ENCODE measurements at regions not wholly inside any gene's neighbourhood (a gene's known extent, or its start where the extent isn't known, plus 50 kb on each side); places are given as distances from the start of the nearest gene placed in this dataset.

GRCh38 chr14:51516706-51517395, 134.9 kb upstream of the FRMD6 start:
- POLR2A ChIA-PET: no interaction called here
- Histone ChIP-seq H3K9me3 (ENCODE audit: control extremely low read depth in 1 of 5, control insufficient read depth in 4 of 5, insufficient read depth in 2 of 5, low read depth in 1 of 5, low read length in 4 of 5) (no peaks in the 10 kb centered on the region), H3K4me3 (ENCODE audit: control insufficient read depth in 1 of 7, extremely low read depth in 1 of 7, insufficient read depth in 4 of 7, low read depth in 2 of 7, low read length in 6 of 7) (no peak overlapping the region), H3K36me3 (ENCODE audit: control insufficient read depth in 4 of 4, insufficient read depth in 4 of 4, low read length in 3 of 4) (no peaks in the 10 kb centered on the region), H3K27me3 (replicated peaks in 2 of 5; ENCODE audit: control insufficient read depth in 4 of 5, insufficient read depth in 5 of 5, low read length in 4 of 5) (no peaks in the 10 kb centered on the region), H3K27ac (ENCODE audit: insufficient read depth in 1 of 2, low read depth in 1 of 2, low read length in 2 of 2, poor library complexity in 1 of 2, severe bottlenecking in 2 of 2) (no peak overlapping the region), H3K4me1 (ENCODE audit: control extremely low read depth in 1 of 4, control insufficient read depth in 4 of 4, insufficient read depth in 4 of 4, low read length in 3 of 4) (no peaks in the 10 kb centered on the region)
- no peak for DNase-seq
- WGBS (ENCODE audit: insufficient coverage): 100% methylated on average over 3 of the region's 4 CpGs
- CTCF ChIA-PET: no interaction called here

GRCh38 chr14:51518280-51518679, 133.4 kb upstream of the FRMD6 start:
- Histone ChIP-seq H3K27me3 (replicated peaks in 2 of 5; ENCODE audit: control insufficient read depth in 4 of 5, insufficient read depth in 5 of 5, low read length in 4 of 5) (no peaks in the 10 kb centered on the region), H3K36me3 (ENCODE audit: control insufficient read depth in 4 of 4, insufficient read depth in 4 of 4, low read length in 3 of 4) (no peaks in the 10 kb centered on the region), H3K27ac (ENCODE audit: insufficient read depth in 1 of 2, low read depth in 1 of 2, low read length in 2 of 2, poor library complexity in 1 of 2, severe bottlenecking in 2 of 2) (no peak overlapping the region), H3K9me3 (ENCODE audit: control extremely low read depth in 1 of 5, control insufficient read depth in 4 of 5, insufficient read depth in 2 of 5, low read depth in 1 of 5, low read length in 4 of 5) (no peaks in the 10 kb centered on the region), H3K4me1 (ENCODE audit: control extremely low read depth in 1 of 4, control insufficient read depth in 4 of 4, insufficient read depth in 4 of 4, low read length in 3 of 4) (no peaks in the 10 kb centered on the region), H3K4me3 (ENCODE audit: control insufficient read depth in 1 of 7, extremely low read depth in 1 of 7, insufficient read depth in 4 of 7, low read depth in 2 of 7, low read length in 6 of 7) (no peak overlapping the region)
- 100% methylated on average over 1 of the region's 3 CpGs for WGBS (ENCODE audit: insufficient coverage)
- ChIA-PET CTCF (no interaction called here), POLR2A (no interaction called here)
- DNase-seq: no peak

GRCh38 chr14:51518711-51519110, 133.0 kb upstream of the FRMD6 start:
- ChIA-PET POLR2A (no interaction called here), CTCF (no interaction called here)

GRCh38 chr14:51520087-51520486, 131.6 kb upstream of the FRMD6 start:
- H3K4me1 ChIP-seq (ENCODE audit: control extremely low read depth in 1 of 4, control insufficient read depth in 4 of 4, insufficient read depth in 4 of 4, low read length in 3 of 4): no peaks in the 10 kb centered on the region
- no CpG with 5 or more reads among the region's 1 CpG for WGBS (ENCODE audit: insufficient coverage)
- H3K36me3 ChIP-seq (ENCODE audit: control insufficient read depth in 4 of 4, insufficient read depth in 4 of 4, low read length in 3 of 4): no peaks in the 10 kb centered on the region
- POLR2A ChIA-PET: no interaction called here
- H3K9me3 ChIP-seq (ENCODE audit: control extremely low read depth in 1 of 5, control insufficient read depth in 4 of 5, insufficient read depth in 2 of 5, low read depth in 1 of 5, low read length in 4 of 5): no peaks in the 10 kb centered on the region
- no peaks in the 10 kb centered on the region for H3K27me3 ChIP-seq (replicated peaks in 2 of 5; ENCODE audit: control insufficient read depth in 4 of 5, insufficient read depth in 5 of 5, low read length in 4 of 5)
- CTCF ChIA-PET: no interaction called here
- no peak for DNase-seq
- no peak overlapping the region for H3K4me3 ChIP-seq (ENCODE audit: control insufficient read depth in 1 of 7, extremely low read depth in 1 of 7, insufficient read depth in 4 of 7, low read depth in 2 of 7, low read length in 6 of 7)
- no peak overlapping the region for H3K27ac ChIP-seq (ENCODE audit: insufficient read depth in 1 of 2, low read depth in 1 of 2, low read length in 2 of 2, poor library complexity in 1 of 2, severe bottlenecking in 2 of 2)

More at GRCh38 chr14:51518711-51519110, 133.0 kb upstream of the FRMD6 start:
- H3K27me3 ChIP-seq (replicated peaks in 2 of 5; ENCODE audit: control insufficient read depth in 4 of 5, insufficient read depth in 5 of 5, low read length in 4 of 5): no peaks in the 10 kb centered on the region
- H3K27ac ChIP-seq (ENCODE audit: insufficient read depth in 1 of 2, low read depth in 1 of 2, low read length in 2 of 2, poor library complexity in 1 of 2, severe bottlenecking in 2 of 2): no peak overlapping the region
- 100% methylated on average over 1 of the region's 2 CpGs for WGBS (ENCODE audit: insufficient coverage)
- H3K4me1 ChIP-seq (ENCODE audit: control extremely low read depth in 1 of 4, control insufficient read depth in 4 of 4, insufficient read depth in 4 of 4, low read length in 3 of 4): no peaks in the 10 kb centered on the region
- no peak overlapping the region for H3K4me3 ChIP-seq (ENCODE audit: control insufficient read depth in 1 of 7, extremely low read depth in 1 of 7, insufficient read depth in 4 of 7, low read depth in 2 of 7, low read length in 6 of 7)
- DNase-seq: no peak
- H3K9me3 ChIP-seq (ENCODE audit: control extremely low read depth in 1 of 5, control insufficient read depth in 4 of 5, insufficient read depth in 2 of 5, low read depth in 1 of 5, low read length in 4 of 5): no peaks in the 10 kb centered on the region
- no peaks in the 10 kb centered on the region for H3K36me3 ChIP-seq (ENCODE audit: control insufficient read depth in 4 of 4, insufficient read depth in 4 of 4, low read length in 3 of 4)

- Histone ChIP-seq H3K9me3 (ENCODE audit: control extremely low read depth in 1 of 5, control insufficient read depth in 4 of 5, insufficient read depth in 2 of 5, low read depth in 1 of 5, low read length in 4 of 5) (no peaks in the 10 kb centered on the region), H3K4me3 (ENCODE audit: control insufficient read depth in 1 of 7, extremely low read depth in 1 of 7, insufficient read depth in 4 of 7, low read depth in 2 of 7, low read length in 6 of 7) (no peak overlapping the region), H3K4me1 (ENCODE audit: control extremely low read depth in 1 of 4, control insufficient read depth in 4 of 4, insufficient read depth in 4 of 4, low read length in 3 of 4) (no peaks in the 10 kb centered on the region), H3K27ac (ENCODE audit: insufficient read depth in 1 of 2, low read depth in 1 of 2, low read length in 2 of 2, poor library complexity in 1 of 2, severe bottlenecking in 2 of 2) (no peak overlapping the region), H3K36me3 (ENCODE audit: control insufficient read depth in 4 of 4, insufficient read depth in 4 of 4, low read length in 3 of 4) (no peaks in the 10 kb centered on the region), H3K27me3 (replicated peaks in 2 of 5; ENCODE audit: control insufficient read depth in 4 of 5, insufficient read depth in 5 of 5, low read length in 4 of 5) (no peaks in the 10 kb centered on the region)
- no peak for DNase-seq
- CTCF ChIA-PET: no interaction called here
- POLR2A ChIA-PET: interaction anchor here (0.9 kb wide), 1 partner anchor 9 kb away, joined by 3 read pairs; no protein-coding TSS in a partner anchor
Observed at GRCh38 chr14:51521764-51522163, 129.9 kb upstream of the FRMD6 start.

- ChIA-PET POLR2A (no interaction called here), CTCF (no interaction called here)
- WGBS (ENCODE audit: insufficient coverage): 95% methylated on average over 3 of the region's 4 CpGs
- Histone ChIP-seq H3K9me3 (ENCODE audit: control extremely low read depth in 1 of 5, control insufficient read depth in 4 of 5, insufficient read depth in 2 of 5, low read depth in 1 of 5, low read length in 4 of 5) (no peaks in the 10 kb centered on the region), H3K4me1 (ENCODE audit: control extremely low read depth in 1 of 4, control insufficient read depth in 4 of 4, insufficient read depth in 4 of 4, low read length in 3 of 4) (no peaks in the 10 kb centered on the region), H3K27me3 (replicated peaks in 2 of 5; ENCODE audit: control insufficient read depth in 4 of 5, insufficient read depth in 5 of 5, low read length in 4 of 5) (peaks cover 0 to 1% (median 0%) of the 10 kb centered on the region in 5 experiments), H3K27ac (ENCODE audit: insufficient read depth in 1 of 2, low read depth in 1 of 2, low read length in 2 of 2, poor library complexity in 1 of 2, severe bottlenecking in 2 of 2) (no peak overlapping the region), H3K36me3 (ENCODE audit: control insufficient read depth in 4 of 4, insufficient read depth in 4 of 4, low read length in 3 of 4) (no peaks in the 10 kb centered on the region), H3K4me3 (ENCODE audit: control insufficient read depth in 1 of 7, extremely low read depth in 1 of 7, insufficient read depth in 4 of 7, low read depth in 2 of 7, low read length in 6 of 7) (no peak overlapping the region)
- DNase-seq: no peak
Observed at GRCh38 chr14:51523243-51523642, 128.5 kb upstream of the FRMD6 start.

- DNase-seq: no peak
- CTCF ChIA-PET: interaction anchor here (0.9 kb wide), 1 partner anchor 11 kb away, joined by 3 read pairs; no protein-coding TSS in a partner anchor
- no peak overlapping the region for H3K27ac ChIP-seq (ENCODE audit: insufficient read depth in 1 of 2, low read depth in 1 of 2, low read length in 2 of 2, poor library complexity in 1 of 2, severe bottlenecking in 2 of 2)
Observed at GRCh38 chr14:51525739-51526138, 126.0 kb upstream of the FRMD6 start.

More at GRCh38 chr14:51525739-51526138, 126.0 kb upstream of the FRMD6 start:
- Histone ChIP-seq H3K4me1 (ENCODE audit: control extremely low read depth in 1 of 4, control insufficient read depth in 4 of 4, insufficient read depth in 4 of 4, low read length in 3 of 4) (no peaks in the 10 kb centered on the region), H3K9me3 (ENCODE audit: control extremely low read depth in 1 of 5, control insufficient read depth in 4 of 5, insufficient read depth in 2 of 5, low read depth in 1 of 5, low read length in 4 of 5) (no peaks in the 10 kb centered on the region), H3K36me3 (ENCODE audit: control insufficient read depth in 4 of 4, insufficient read depth in 4 of 4, low read length in 3 of 4) (no peaks in the 10 kb centered on the region), H3K27me3 (replicated peaks in 2 of 5; ENCODE audit: control insufficient read depth in 4 of 5, insufficient read depth in 5 of 5, low read length in 4 of 5) (peaks cover 0 to 2% (median 0%) of the 10 kb centered on the region in 5 experiments), H3K4me3 (ENCODE audit: control insufficient read depth in 1 of 7, extremely low read depth in 1 of 7, insufficient read depth in 4 of 7, low read depth in 2 of 7, low read length in 6 of 7) (no peak overlapping the region)
- WGBS (ENCODE audit: insufficient coverage): 94% methylated on average over 3 of the region's 3 CpGs
- POLR2A ChIA-PET: no interaction called here
